CD14-positive monocyte (primary cell): ENCODE measurements at regions not wholly inside any gene's neighbourhood (a gene's known extent, or its start where the extent isn't known, plus 50 kb on each side); places are given as distances from the start of the nearest gene placed in this dataset.

Experiments
- DNase-seq, 3 donors: peaks; one replicate each; pipeline ENCODE4 v3.0.0-alpha.2; 2011 to 2022
- H2AFZ ChIP-seq: 2 replicates; pipeline ENCODE4 v1.6.0; 2012; ENCODE audit warnings: mild to moderate bottlenecking, low read depth, low read length, inconsistent platforms; ENCODE audit not compliant: insufficient read depth, poor library complexity, severe bottlenecking
- H3K27ac ChIP-seq, 2 donors: 1 replicate in 1 of 2; 2 replicates in 1 of 2; pipeline ENCODE4 v1.5.1; 2012 to 2013; ENCODE audit warnings: low read length in 2 of 2, control low read depth in 1 of 2, inconsistent platforms in 1 of 2, low read depth in 1 of 2, mild to moderate bottlenecking in 1 of 2
- H3K27me3 ChIP-seq, 2 donors: one replicate each; pipeline versions ENCODE4 v1.6.0 to v1.6.1; 2011 to 2013; ENCODE audit warnings: low read length in 2 of 2; ENCODE audit not compliant: control insufficient read depth in 2 of 2, insufficient read depth in 2 of 2
- H3K36me3 ChIP-seq, 2 donors: replicated peaks in 1 of 2; 1 replicate in 1 of 2; 2 replicates in 1 of 2; pipeline versions ENCODE4 v1.5.1 to v1.6.1; 2012 to 2013; ENCODE audit warnings: low read length in 2 of 2, control low read depth in 1 of 2, inconsistent platforms in 1 of 2, mild to moderate bottlenecking in 1 of 2; ENCODE audit not compliant: insufficient read depth in 2 of 2, control insufficient read depth in 1 of 2
- H3K4me1 ChIP-seq, 2 donors: 1 replicate in 1 of 2; 2 replicates in 1 of 2; pipeline versions ENCODE4 v1.5.1 to v1.6.1; 2012 to 2013; ENCODE audit warnings: low read length in 2 of 2, control low read depth in 1 of 2, inconsistent platforms in 1 of 2, mild to moderate bottlenecking in 1 of 2, moderate library complexity in 1 of 2; ENCODE audit not compliant: insufficient read depth in 2 of 2, control insufficient read depth in 1 of 2
- H3K4me2 ChIP-seq: replicated peaks from 2 replicates; pipeline ENCODE3; 2012; ENCODE audit warnings: low read length, moderate library complexity, mild to moderate bottlenecking; ENCODE audit not compliant: poor library complexity, severe bottlenecking; ENCODE audit errors: extremely low read depth
- H3K4me3 ChIP-seq, 3 experiments: fragments of 200-600 bp in 1 of 3; sonication (generic) in 1 of 3; replicated peaks in 1 of 3; 1 replicate in 2 of 3; 2 replicates in 1 of 3; pipeline ENCODE4 v1.5.1; 2011 to 2013; ENCODE audit warnings: low read length in 3 of 3, mild to moderate bottlenecking in 3 of 3, control low read depth in 2 of 3, low read depth in 2 of 3, inconsistent platforms in 1 of 3, moderate library complexity in 1 of 3
- H3K79me2 ChIP-seq: 2 replicates; pipeline ENCODE4 v1.6.0; 2012; ENCODE audit warnings: mild to moderate bottlenecking, control low read depth, inconsistent platforms, low read length, moderate library complexity; ENCODE audit not compliant: insufficient read depth
- H3K9ac ChIP-seq: 2 replicates; pipeline ENCODE4 v1.6.0; 2017; ENCODE audit warnings: low read length, mild to moderate bottlenecking; ENCODE audit not compliant: insufficient read depth, poor library complexity, severe bottlenecking
- H3K9me3 ChIP-seq, 2 donors: replicated peaks in 1 of 2; 1 replicate in 1 of 2; 2 replicates in 1 of 2; pipeline versions ENCODE4 v1.5.1 to v1.6.1; 2012 to 2013; ENCODE audit warnings: low read length in 2 of 2, control low read depth in 1 of 2; ENCODE audit not compliant: control insufficient read depth in 1 of 2, insufficient read depth in 1 of 2
- H4K20me1 ChIP-seq: 2 replicates; pipeline ENCODE4 v1.6.0; 2012; ENCODE audit warnings: mild to moderate bottlenecking, low read length, control low read depth, moderate library complexity; ENCODE audit not compliant: insufficient read depth
- H3K27ac Mint-ChIP-seq, 7 donors: one replicate each; pipeline ENCODE4 v1.8.0; 2020; ENCODE audit warnings: mild to moderate bottlenecking in 7 of 7, mixed read lengths in 7 of 7, moderate library complexity in 6 of 7, inconsistent platforms in 2 of 7
- H3K27me3 Mint-ChIP-seq, 3 donors: one replicate each; pipeline ENCODE4 v1.8.0; 2021 to 2022; ENCODE audit warnings: low read depth in 3 of 3, mild to moderate bottlenecking in 3 of 3, mixed read lengths in 3 of 3, moderate library complexity in 3 of 3, inconsistent platforms in 1 of 3
- H3K36me3 Mint-ChIP-seq, 2 donors: one replicate each; pipeline ENCODE4 v1.8.0; 2020; ENCODE audit warnings: mixed read lengths in 2 of 2, inconsistent platforms in 1 of 2, mild to moderate bottlenecking in 1 of 2
- H3K4me1 Mint-ChIP-seq: one replicate; pipeline ENCODE4 v1.8.0; 2020; ENCODE audit warnings: mild to moderate bottlenecking, mixed read lengths
- H3K4me3 Mint-ChIP-seq, 2 donors: one replicate each; pipeline ENCODE4 v1.8.0; 2020; ENCODE audit warnings: mild to moderate bottlenecking in 2 of 2, mixed read lengths in 2 of 2, moderate library complexity in 1 of 2
- H3K9me3 Mint-ChIP-seq, 7 donors: one replicate each; pipeline ENCODE4 v1.8.0; 2020 to 2022; ENCODE audit warnings: mixed read lengths in 7 of 7, mild to moderate bottlenecking in 6 of 7, moderate library complexity in 6 of 7, inconsistent platforms in 2 of 7
- CTCF ChIP-seq: fragments of 200-600 bp; IDR thresholded peaks from one replicate; pipeline ENCODE4 v1.8.0; 2022; ENCODE audit warnings: antibody characterized with exemption, mild to moderate bottlenecking
- WGBS: methylation state at CpG from one replicate; pipeline ENCODE4 v1.1.5; 2013; ENCODE audit warnings: missing lambda C conversion rate; ENCODE audit not compliant: insufficient coverage; 5-methylcytosine and 5-hydroxymethylcytosine counted together
- intact Hi-C, 2 donors: fragments of 100-400 bp; cut with micrococcal nuclease; formaldehyde crosslinking; loops; one replicate each; pipeline versions ENCODE4 v1.15.0 to v1.15.1; 2023

- intact Hi-C loops, result no loop called here
- Mint-ChIP-seq H3K9me3 (peaks cover 2 to 13% (median 4%) of the 10 kb centered on the region in 7 donors), H3K36me3 (no peaks in the 10 kb centered on the region), H3K27me3 (peaks cover 0 to 2% (median 0%) of the 10 kb centered on the region in 3 donors), H3K27ac (peak overlapping the region in 1 of 7 donors; percentile 36), H3K4me1 (peaks cover 12% of the 10 kb centered on the region), H3K4me3 (peak overlapping the region in 1 of 2 donors; percentile 69)
- no peak overlapping the region for H2AFZ ChIP-seq
- H3K9me3 ChIP-seq, result no peaks in the 10 kb centered on the region
- DNase-seq, result no peak
- no peak for TF ChIP-seq CTCF
- H3K4me2 ChIP-seq, result peak overlapping the region; percentile 30
- no peaks in the 10 kb centered on the region for H4K20me1 ChIP-seq
- no peak overlapping the region for H3K9ac ChIP-seq
- H3K4me3 ChIP-seq, result no peak overlapping the region
- WGBS, result 20% methylated on average over 6 of the region's 12 CpGs
- H3K36me3 ChIP-seq, result no peaks in the 10 kb centered on the region
- H3K27ac ChIP-seq, result no peak overlapping the region
- no peaks in the 10 kb centered on the region for H3K79me2 ChIP-seq
- peaks cover 4 to 7% of the 10 kb centered on the region in 2 donors for H3K4me1 ChIP-seq
- no peaks in the 10 kb centered on the region for H3K27me3 ChIP-seq
Observed at GRCh38 chr5:162268694-162269481, 201.3 kb downstream of the GABRG2 start.

- H4K20me1 ChIP-seq, result no peaks in the 10 kb centered on the region
- no peak overlapping the region for H3K4me2 ChIP-seq
- no peak overlapping the region for H3K27ac ChIP-seq
- H3K27me3 ChIP-seq, result no peaks in the 10 kb centered on the region
- WGBS, result no CpG with 5 or more reads among the region's 1 CpG
- no peak overlapping the region for H2AFZ ChIP-seq
- Mint-ChIP-seq H3K4me1 (peaks cover 12% of the 10 kb centered on the region), H3K27ac (no peak overlapping the region), H3K36me3 (no peaks in the 10 kb centered on the region), H3K4me3 (no peak overlapping the region), H3K9me3 (peaks cover 5 to 20% (median 7%) of the 10 kb centered on the region in 7 donors), H3K27me3 (peaks cover 0 to 2% (median 0%) of the 10 kb centered on the region in 3 donors)
- peaks cover 0 to 3% of the 10 kb centered on the region in 2 donors for H3K9me3 ChIP-seq
- TF ChIP-seq CTCF, result no peak
- H3K4me3 ChIP-seq, result no peak overlapping the region
- peaks cover 4 to 7% of the 10 kb centered on the region in 2 donors for H3K4me1 ChIP-seq
- no peak for DNase-seq
- no peak overlapping the region for H3K9ac ChIP-seq
- H3K36me3 ChIP-seq, result no peaks in the 10 kb centered on the region
- intact Hi-C loops, result no loop called here
- H3K79me2 ChIP-seq, result no peaks in the 10 kb centered on the region
Observed at GRCh38 chr5:162272417-162272816, 204.8 kb downstream of the GABRG2 start.
